UCSD-AML1 (cell line): ENCODE measurements at regions not wholly inside any gene's neighbourhood (a gene's known extent, or its start where the extent isn't known, plus 50 kb on each side); places are given as distances from the start of the nearest gene placed in this dataset.
"Not testable (repeated sequence)": the region's sequence is repeated elsewhere in the genome, so short reads cannot be mapped to it uniquely, and the experiment has no call there.

Experiments
- DNase-seq: peaks from one replicate; lab custom pipeline; 2025; ENCODE audit not compliant: unreplicated experiment; lab: John Stamatoyannopoulos, UW

- no peak for DNase-seq
Measured at GRCh38 chr4:125791896-125792295, 477.1 kb downstream of the FAT4 start.

- DNase-seq = no peak
Measured at GRCh38 chr4:125794989-125795388, 480.2 kb downstream of the FAT4 start.

- no peak for DNase-seq
Measured at GRCh38 chr4:125796138-125796537, 481.4 kb downstream of the FAT4 start.

GRCh38 chr4:125797621-125798020 lies 482.9 kb downstream of the FAT4 start:
- DNase-seq = not testable (repeated sequence)

GRCh38 chr4:125801373-125801772 lies 486.6 kb downstream of the FAT4 start:
- no peak for DNase-seq

GRCh38 chr4:125801924-125802323 lies 487.2 kb downstream of the FAT4 start:
- DNase-seq = no peak

- DNase-seq = no peak
Measured at GRCh38 chr4:125808022-125808421, 493.3 kb downstream of the FAT4 start.

- DNase-seq = no peak
Measured at GRCh38 chr4:125808570-125808969, 493.8 kb downstream of the FAT4 start.

GRCh38 chr4:125811892-125812291 lies 497.1 kb downstream of the FAT4 start:
- no peak for DNase-seq

- DNase-seq = no peak
Measured at GRCh38 chr4:125826801-125827695, 512.3 kb downstream of the FAT4 start.

GRCh38 chr4:125827696-125828052 lies 512.9 kb downstream of the FAT4 start:
- DNase-seq = no peak

- DNase-seq = no peak
Measured at GRCh38 chr4:125828346-125828745, 513.6 kb downstream of the FAT4 start.

- DNase-seq = no peak
Measured at GRCh38 chr4:125832161-125832560, 517.4 kb downstream of the FAT4 start.

GRCh38 chr4:125836597-125837195 lies 521.9 kb downstream of the FAT4 start:
- no peak for DNase-seq

- no peak for DNase-seq
Measured at GRCh38 chr4:125837493-125838201, 522.9 kb downstream of the FAT4 start.

- no peak for DNase-seq
Measured at GRCh38 chr4:125838202-125838601, 523.4 kb downstream of the FAT4 start.

GRCh38 chr4:125838924-125839323 lies 524.2 kb downstream of the FAT4 start:
- DNase-seq = no peak

- no peak for DNase-seq
Measured at GRCh38 chr4:125843947-125844346, 529.2 kb downstream of the FAT4 start.

- no peak for DNase-seq
Measured at GRCh38 chr4:125847518-125847917, 532.8 kb downstream of the FAT4 start.

- DNase-seq = no peak
Measured at GRCh38 chr4:125849869-125850268, 535.1 kb downstream of the FAT4 start.

- DNase-seq = no peak
Measured at GRCh38 chr4:125891597-125892258, 577.0 kb downstream of the FAT4 start.
